Colonic mucosa (tissue), 4 donors: ENCODE measurements at regions not wholly inside any gene's neighbourhood (a gene's known extent, or its start where the extent isn't known, plus 50 kb on each side); places are given as distances from the start of the nearest gene placed in this dataset.

ENCODE experiments used
- DNase-seq: peaks from one replicate; pipeline ENCODE4 v3.0.0-alpha.2; 2020
- H3K27ac ChIP-seq: fragments of 200-600 bp; one replicate; pipeline ENCODE4 v1.8.0; 2021
- H3K27me3 ChIP-seq: fragments of 200-600 bp; one replicate; pipeline ENCODE4 v1.8.0; 2021
- H3K36me3 ChIP-seq: fragments of 200-600 bp; one replicate; pipeline ENCODE4 v1.8.0; 2021
- H3K4me1 ChIP-seq: fragments of 200-600 bp; one replicate; pipeline ENCODE4 v1.8.0; 2021; ENCODE audit warnings: mild to moderate bottlenecking
- H3K4me3 ChIP-seq: fragments of 200-600 bp; one replicate; pipeline ENCODE4 v1.8.0; 2021
- H3K9ac ChIP-seq, 2 donors: one replicate each; pipeline ENCODE4 v1.7.0; 2013; ENCODE audit warnings: control low read depth in 2 of 2, low read depth in 2 of 2, low read length in 2 of 2
- H3K9me3 ChIP-seq: fragments of 200-600 bp; one replicate; pipeline ENCODE4 v1.8.0; 2021
- CTCF ChIP-seq: fragments of 200-600 bp; IDR thresholded peaks from one replicate; pipeline ENCODE4 v1.8.0; 2022; ENCODE audit warnings: antibody characterized with exemption, mild to moderate bottlenecking
- intact Hi-C: fragments of 100-400 bp; cut with DNase I; formaldehyde crosslinking; loops from one replicate; pipeline ENCODE4 v1.14.1; 2022
- donor health status: healthy.
- donor health status: DM: no; HTN: no; CAD: no.
- donor health status: DM: no; HTN: no; CAD: no.

- Histone ChIP-seq H3K4me3 (no peak overlapping the region), H3K4me1 (no peaks in the 10 kb centered on the region), H3K27me3 (no peaks in the 10 kb centered on the region), H3K9ac (no peak overlapping the region), H3K27ac (no peak overlapping the region), H3K9me3 (no peaks in the 10 kb centered on the region), H3K36me3 (no peaks in the 10 kb centered on the region)
- DNase-seq, result no peak
- intact Hi-C loops, result loop anchor here (10.0 kb wide), 2 partner anchors 1755 to 1845 kb away; partner anchors contain the start of gene EFNB2
- TF ChIP-seq CTCF, result no peak
These were observed 1713.2 kb upstream of the SLC10A2 start for GRCh38 chr13:104779311-104779993.

GRCh38 chr13:104773775-104774174 lies 1707.6 kb upstream of the SLC10A2 start:
- Histone ChIP-seq H3K4me3 (no peak overlapping the region), H3K9me3 (no peaks in the 10 kb centered on the region), H3K4me1 (no peaks in the 10 kb centered on the region), H3K27ac (no peak overlapping the region), H3K27me3 (no peaks in the 10 kb centered on the region), H3K36me3 (no peaks in the 10 kb centered on the region), H3K9ac (no peak overlapping the region)
- intact Hi-C loops, result loop anchor here (10.0 kb wide), 2 partner anchors 1761 to 1851 kb away; partner anchors contain the start of gene EFNB2
- TF ChIP-seq CTCF, result peak; percentile 35
- no peak for DNase-seq

GRCh38 chr13:104769545-104769944 lies 1703.3 kb upstream of the SLC10A2 start:
- H3K9ac ChIP-seq, result no peak overlapping the region
- intact Hi-C loops, result loop anchor here (10.0 kb wide), 1 partner anchor 195 kb away; no protein-coding TSS in a partner anchor
- H3K4me1 ChIP-seq, result no peaks in the 10 kb centered on the region
- H3K36me3 ChIP-seq, result no peaks in the 10 kb centered on the region
- no peaks in the 10 kb centered on the region for H3K27me3 ChIP-seq
- H3K27ac ChIP-seq, result no peak overlapping the region
- H3K4me3 ChIP-seq, result no peak overlapping the region
- no peak for TF ChIP-seq CTCF
- H3K9me3 ChIP-seq, result no peaks in the 10 kb centered on the region
- no peak for DNase-seq

- H3K27ac ChIP-seq, result no peak overlapping the region
- no peak overlapping the region for H3K4me3 ChIP-seq
- intact Hi-C loops, result loop anchor here (10.0 kb wide), 1 partner anchor 192 kb away; no protein-coding TSS in a partner anchor
- H3K9ac ChIP-seq, result no peak overlapping the region
- no peak for TF ChIP-seq CTCF
- no peaks in the 10 kb centered on the region for H3K4me1 ChIP-seq
- no peaks in the 10 kb centered on the region for H3K9me3 ChIP-seq
- H3K27me3 ChIP-seq, result no peaks in the 10 kb centered on the region
- no peaks in the 10 kb centered on the region for H3K36me3 ChIP-seq
- DNase-seq, result no peak
These were observed 1700.1 kb upstream of the SLC10A2 start for GRCh38 chr13:104766319-104766718.

GRCh38 chr13:104764600-104764999 lies 1698.4 kb upstream of the SLC10A2 start:
- no peak overlapping the region for H3K9ac ChIP-seq
- no peaks in the 10 kb centered on the region for H3K9me3 ChIP-seq
- no peak for TF ChIP-seq CTCF
- H3K27me3 ChIP-seq, result no peaks in the 10 kb centered on the region
- H3K4me3 ChIP-seq, result no peak overlapping the region
- no peak overlapping the region for H3K27ac ChIP-seq
- intact Hi-C loops, result loop anchor here (10.0 kb wide), 1 partner anchor 190 kb away; no protein-coding TSS in a partner anchor
- H3K4me1 ChIP-seq, result no peaks in the 10 kb centered on the region
- no peaks in the 10 kb centered on the region for H3K36me3 ChIP-seq
- DNase-seq, result no peak
